DMS 273 treated with DMSO at 0.1 percent for 48 hours (cell line): ENCODE measurements at regions not wholly inside any gene's neighbourhood (a gene's known extent, or its start where the extent isn't known, plus 50 kb on each side); places are given as distances from the start of the nearest gene placed in this dataset.

Experiments used
- DNase-seq: peaks from one replicate; lab custom pipeline; 2025; lab: John Stamatoyannopoulos, UW

GRCh38 chr11:130737866-130738431 lies 178.3 kb downstream of the SNX19 start:
- DNase-seq: peak; percentile 3

- no peak for DNase-seq
Measured at GRCh38 chr11:130738611-130739010, 177.7 kb downstream of the SNX19 start.

GRCh38 chr11:130740819-130741218 lies 175.5 kb downstream of the SNX19 start:
- no peak for DNase-seq

- DNase-seq: no peak
Measured at GRCh38 chr11:130744794-130745193, 171.5 kb downstream of the SNX19 start.

GRCh38 chr11:130749216-130749615 lies 167.1 kb downstream of the SNX19 start:
- no peak for DNase-seq

GRCh38 chr11:130760515-130761125 lies 155.7 kb downstream of the SNX19 start:
- DNase-seq: no peak

GRCh38 chr11:130761560-130762220 lies 154.6 kb downstream of the SNX19 start:
- no peak for DNase-seq

- DNase-seq: no peak
Measured at GRCh38 chr11:130762638-130763037, 153.6 kb downstream of the SNX19 start.

- no peak for DNase-seq
Measured at GRCh38 chr11:130763087-130763980, 152.9 kb downstream of the SNX19 start.

GRCh38 chr11:130765406-130765805 lies 150.9 kb downstream of the SNX19 start:
- DNase-seq: no peak

- no peak for DNase-seq
Measured at GRCh38 chr11:130765951-130766649, 150.2 kb downstream of the SNX19 start.

GRCh38 chr11:130766650-130767565 lies 149.4 kb downstream of the SNX19 start:
- no peak for DNase-seq

GRCh38 chr11:130769782-130770535 lies 146.3 kb downstream of the SNX19 start:
- no peak for DNase-seq

GRCh38 chr11:130771708-130772107 lies 144.6 kb downstream of the SNX19 start:
- DNase-seq: no peak

GRCh38 chr11:130772266-130773227 lies 143.7 kb downstream of the SNX19 start:
- DNase-seq: no peak

- DNase-seq: no peak
Measured at GRCh38 chr11:130773244-130773820, 142.9 kb downstream of the SNX19 start.

GRCh38 chr11:130774703-130775102 lies 141.6 kb downstream of the SNX19 start:
- no peak for DNase-seq

GRCh38 chr11:130775306-130776060 lies 140.8 kb downstream of the SNX19 start:
- DNase-seq: no peak
